ENCODE measurements at regions not wholly inside any gene's neighbourhood (a gene's known extent, or its start where the extent isn't known, plus 50 kb on each side); places are given as distances from the start of the nearest gene placed in this dataset.

GRCh38 chr3:18066899-18067582, 324.6 kb upstream of the TBC1D5 start:
- peaks cover 13% of the 10 kb centered on the region for H3K4me1 Mint-ChIP-seq (ENCODE audit: low read depth)

GRCh38 chr3:18064586-18064985, 322.2 kb upstream of the TBC1D5 start:
- no peak for TF ChIP-seq CTCF (IDR thresholded peaks at IDR 0.05)
- no peaks in the 10 kb centered on the region for H3K27me3 Mint-ChIP-seq (ENCODE audit: low read depth)
- no peaks in the 10 kb centered on the region for H3K9me3 Mint-ChIP-seq (ENCODE audit: low read depth)
- H3K36me3 Mint-ChIP-seq (ENCODE audit: low read depth), result no peaks in the 10 kb centered on the region
- H3K4me3 Mint-ChIP-seq (ENCODE audit: unreplicated experiment), result no peak overlapping the region
- no peak overlapping the region for H3K27ac Mint-ChIP-seq (ENCODE audit: unreplicated experiment)
- H3K4me1 Mint-ChIP-seq (ENCODE audit: low read depth), result peaks cover 12% of the 10 kb centered on the region
- DNase-seq (ENCODE audit: low spot score), result no peak

More at GRCh38 chr3:18066899-18067582, 324.6 kb upstream of the TBC1D5 start:
- DNase-seq (ENCODE audit: low spot score), result no peak
- H3K4me3 Mint-ChIP-seq (ENCODE audit: unreplicated experiment), result no peak overlapping the region
- H3K9me3 Mint-ChIP-seq (ENCODE audit: low read depth), result no peaks in the 10 kb centered on the region
- no peaks in the 10 kb centered on the region for H3K36me3 Mint-ChIP-seq (ENCODE audit: low read depth)
- no peak for TF ChIP-seq CTCF (IDR thresholded peaks at IDR 0.05)
- H3K27me3 Mint-ChIP-seq (ENCODE audit: low read depth), result no peaks in the 10 kb centered on the region
- no peak overlapping the region for H3K27ac Mint-ChIP-seq (ENCODE audit: unreplicated experiment)

- Mint-ChIP-seq H3K27me3 (ENCODE audit: low read depth) (no peaks in the 10 kb centered on the region), H3K4me1 (ENCODE audit: low read depth) (peaks cover 12% of the 10 kb centered on the region), H3K36me3 (ENCODE audit: low read depth) (no peaks in the 10 kb centered on the region), H3K9me3 (ENCODE audit: low read depth) (no peaks in the 10 kb centered on the region), H3K27ac (ENCODE audit: unreplicated experiment) (peak overlapping the region; percentile 62), H3K4me3 (ENCODE audit: unreplicated experiment) (no peak overlapping the region)
- no peak for TF ChIP-seq CTCF (IDR thresholded peaks at IDR 0.05)
- DNase-seq (ENCODE audit: low spot score), result no peak
Observed at GRCh38 chr3:18062657-18063025, 320.2 kb upstream of the TBC1D5 start.

GRCh38 chr3:18061737-18062656, 319.6 kb upstream of the TBC1D5 start:
- H3K9me3 Mint-ChIP-seq (ENCODE audit: low read depth), result no peaks in the 10 kb centered on the region
- no peaks in the 10 kb centered on the region for H3K36me3 Mint-ChIP-seq (ENCODE audit: low read depth)
- peaks cover 12% of the 10 kb centered on the region for H3K4me1 Mint-ChIP-seq (ENCODE audit: low read depth)
- TF ChIP-seq CTCF (IDR thresholded peaks at IDR 0.05), result no peak
- H3K27ac Mint-ChIP-seq (ENCODE audit: unreplicated experiment), result peak overlapping the region; percentile 49
- H3K4me3 Mint-ChIP-seq (ENCODE audit: unreplicated experiment), result no peak overlapping the region
- no peaks in the 10 kb centered on the region for H3K27me3 Mint-ChIP-seq (ENCODE audit: low read depth)
- no peak for DNase-seq (ENCODE audit: low spot score)

GRCh38 chr3:18058666-18059065, 316.2 kb upstream of the TBC1D5 start:
- DNase-seq (ENCODE audit: low spot score), result no peak
- H3K9me3 Mint-ChIP-seq (ENCODE audit: low read depth), result peaks cover 12% of the 10 kb centered on the region
- TF ChIP-seq CTCF (IDR thresholded peaks at IDR 0.05), result no peak
- H3K36me3 Mint-ChIP-seq (ENCODE audit: low read depth), result peaks cover 6% of the 10 kb centered on the region
- H3K4me3 Mint-ChIP-seq (ENCODE audit: unreplicated experiment), result no peak overlapping the region
- H3K27ac Mint-ChIP-seq (ENCODE audit: unreplicated experiment), result no peak overlapping the region
- H3K27me3 Mint-ChIP-seq (ENCODE audit: low read depth), result no peaks in the 10 kb centered on the region
- peaks cover 12% of the 10 kb centered on the region for H3K4me1 Mint-ChIP-seq (ENCODE audit: low read depth)

Measured in chondrocyte (in vitro differentiated cells).